K562 (cell line): ENCODE measurements at regions not wholly inside any gene's neighbourhood (a gene's known extent, or its start where the extent isn't known, plus 50 kb on each side); places are given as distances from the start of the nearest gene placed in this dataset.

ENCODE experiments used
- ATAC-seq: fragments of 200-7000 bp; cut with Tn5 transposase; 3 replicates; pipeline ENCODE4 v1.9.1; 2020; ENCODE audit warnings: moderate library complexity
- BruUV-seq: library from RNA; stranded (reverse); fragments of 400-500 nt; replicated peaks from 2 replicates; lab custom pipeline; 2021; lab: Mats Ljungman, UMichigan
- CTCF ChIA-PET: fragments of 300-600 bp; formaldehyde crosslinking; extraction: SDS; loops from one replicate; lab custom pipeline; 2021; ENCODE audit warnings: low intra/inter-chr PET ratio; lab: Yijun Ruan, JAX
- POLR2A ChIA-PET: fragments of 300-600, 350-650 bp; sonication (Branson Sonifier 250); formaldehyde crosslinking; extraction: SDS; loops from one replicate; lab custom pipeline; 2021; ENCODE audit warnings: antibody characterized with exemption, inconsistent platforms; lab: Yijun Ruan, JAX
- DNase-seq, 4 experiments: peaks; one replicate each; pipeline versions ENCODE4 v3.0.0 to v3.0.0-alpha.2; 2011 to 2018; ENCODE audit warnings: low spot score in 3 of 4, mixed read lengths in 3 of 4; ENCODE audit errors: extremely low read depth in 1 of 4
- FAIRE-seq: peaks from 2 replicates; lab custom pipeline; 2011; peaks lifted over from hg19 to GRCh38; lab: Jason Lieb, UNC
- H2AFZ ChIP-seq: 2 replicates; pipeline ENCODE4 v1.6.0; 2011; ENCODE audit warnings: low read depth, low read length, control low read depth, inconsistent platforms
- H3K27ac ChIP-seq: fragments of 200-600 bp; 3 replicates; pipeline ENCODE4 v1.8.0; 2011; ENCODE audit warnings: low read depth, mild to moderate bottlenecking, control low read depth, inconsistent platforms, low read length, moderate library complexity, mixed read lengths; ENCODE audit errors: extremely low read depth
- H3K27me3 ChIP-seq, 2 experiments: fragments of 300-600 bp in 1 of 2; 2 replicates in 1 of 2; 3 replicates in 1 of 2; pipeline versions ENCODE4 v1.6.0 to v1.8.0; 2011; ENCODE audit warnings: inconsistent platforms in 2 of 2, low read length in 2 of 2, mild to moderate bottlenecking in 1 of 2, mixed read lengths in 1 of 2, moderate library complexity in 1 of 2; ENCODE audit not compliant: control insufficient read depth in 2 of 2, insufficient read depth in 2 of 2
- H3K36me3 ChIP-seq: fragments of 300-600 bp; 3 replicates; pipeline ENCODE4 v1.8.0; 2011; ENCODE audit warnings: mild to moderate bottlenecking, low read length, inconsistent platforms; ENCODE audit not compliant: control insufficient read depth, insufficient read depth
- H3K4me1 ChIP-seq, 2 experiments: fragments of 200-600 bp in 1 of 2; replicated peaks in 1 of 2; 2 replicates in 1 of 2; 3 replicates in 1 of 2; pipeline versions ENCODE4 v1.5.1 to v1.8.0; 2011; ENCODE audit warnings: inconsistent platforms in 2 of 2, low read length in 2 of 2, mild to moderate bottlenecking in 1 of 2, mixed read lengths in 1 of 2, moderate library complexity in 1 of 2; ENCODE audit not compliant: control insufficient read depth in 2 of 2, insufficient read depth in 2 of 2
- H3K4me2 ChIP-seq: 2 replicates; pipeline ENCODE4 v1.6.1; 2011; ENCODE audit warnings: low read length, control low read depth, inconsistent platforms, mixed read lengths; ENCODE audit not compliant: insufficient read depth
- H3K4me3 ChIP-seq: fragments of 200-600 bp; sonication (generic), shearing (Covaris generic); 2 replicates; pipeline ENCODE4 v1.5.1; 2016; ENCODE audit warnings: control low read depth, inconsistent platforms
- H3K79me2 ChIP-seq: fragments of 200-600 bp; 3 replicates; pipeline ENCODE4 v1.8.0; 2011; ENCODE audit warnings: low read length, inconsistent platforms; ENCODE audit not compliant: control insufficient read depth, insufficient read depth
- H3K9ac ChIP-seq, 2 experiments: 2 replicates each; pipeline versions ENCODE4 v1.6.0 to v1.6.1; 2011; ENCODE audit warnings: low read depth in 2 of 2, low read length in 2 of 2, control low read depth in 1 of 2, inconsistent platforms in 1 of 2, mild to moderate bottlenecking in 1 of 2, mixed read lengths in 1 of 2; ENCODE audit not compliant: insufficient read depth in 1 of 2
- H3K9me1 ChIP-seq: one replicate; pipeline ENCODE4 v1.6.0; 2011; ENCODE audit warnings: inconsistent platforms, mild to moderate bottlenecking, low read length, moderate library complexity; ENCODE audit not compliant: control insufficient read depth, insufficient read depth
- H3K9me3 ChIP-seq: replicated peaks from 2 replicates; pipeline ENCODE4 v1.5.1; 2011; ENCODE audit warnings: low read depth, low read length, inconsistent platforms; ENCODE audit not compliant: control insufficient read depth, insufficient read depth
- H4K20me1 ChIP-seq: replicated peaks from 2 replicates; pipeline ENCODE4 v1.6.1; 2011; ENCODE audit warnings: low read length, inconsistent platforms, mixed read lengths; ENCODE audit not compliant: control insufficient read depth, insufficient read depth
- ADNP ChIP-seq: fragments of 200-800 bp; sonication (Bioruptor generic); IDR thresholded peaks from 2 replicates; pipeline ENCODE4 v1.6.1; 2016; ENCODE audit warnings: missing genetic modification characterization, missing compliant biosample characterization
- PHB2 ChIP-seq: fragments of 450-650 bp; IDR thresholded peaks from 2 replicates; pipeline ENCODE4 v1.6.1; 2017; ENCODE audit warnings: low read depth
- PPARD ChIP-seq: fragments of 250-450 bp; sonication (Bioruptor Pico); IDR thresholded peaks from 2 replicates; pipeline ENCODE4 v1.8.0; 2022; ENCODE audit warnings: inconsistent platforms, mild to moderate bottlenecking, moderate library complexity
- SAP30 ChIP-seq: fragments of 200-600 bp; sonication (generic); IDR thresholded peaks from 2 replicates; pipeline ENCODE4 v1.6.1; 2012; ENCODE audit warnings: borderline replicate concordance, low read depth, mild to moderate bottlenecking, moderate library complexity, low read length, control low read depth, inconsistent platforms; ENCODE audit not compliant: insufficient read depth, poor library complexity, severe bottlenecking
- ZNF318 ChIP-seq, 2 experiments: fragments of 450-650 bp; IDR thresholded peaks; 2 replicates each; pipeline ENCODE4 v1.6.1; 2016; ENCODE audit warnings: mild to moderate bottlenecking in 2 of 2, borderline replicate concordance in 1 of 2, low read depth in 1 of 2, moderate library complexity in 1 of 2
- WGBS: fragments of 100-300 bp; shearing (Covaris generic); methylation state at CpG from one replicate; pipeline ENCODE4 v1.1.6; 2016; ENCODE audit warnings: low coverage, mixed read lengths; ENCODE audit not compliant: insufficient coverage; ENCODE audit errors: missing lambda C conversion rate; 5-methylcytosine and 5-hydroxymethylcytosine counted together
- in situ Hi-C: fragments of 300-500 bp; cut with MboI; formaldehyde crosslinking; loops from 4 replicates; pipeline ENCODE4 v1.15.0; 2018; ENCODE audit warnings: inconsistent platforms, mixed read lengths
- intact Hi-C: fragments of 100-400 bp; cut with micrococcal nuclease; formaldehyde crosslinking; loops from 2 replicates; pipeline ENCODE4 v1.14.2; 2022
- TF ChIP-seq, protein P1 (sequence below): sonication (generic); formaldehyde crosslinking; IDR thresholded peaks from 2 replicates; pipeline ENCODE4 v1.8.0; 2022; ENCODE audit warnings: missing genetic modification reagents, mild to moderate bottlenecking, moderate library complexity, borderline replicate concordance
- TF ChIP-seq, protein P2 (sequence below), 2 experiments: fragments of 250-450 bp in 1 of 2; fragments of 450-650 bp in 1 of 2; sonication (Bioruptor Pico) in 1 of 2; IDR thresholded peaks; 2 replicates each; pipeline versions ENCODE4 v1.6.1 to v1.8.0; 2016 to 2021; ENCODE audit warnings: mild to moderate bottlenecking in 2 of 2, moderate library complexity in 2 of 2, missing compliant biosample characterization in 1 of 2, missing genetic modification characterization in 1 of 2
- TF ChIP-seq, protein P3 (sequence below): fragments of 450-650 bp; conservative IDR thresholded peaks from 2 replicates; pipeline ENCODE4 v1.6.1; 2016; ENCODE audit warnings: missing genetic modification characterization, low read depth, mild to moderate bottlenecking, control low read depth, missing compliant biosample characterization

GRCh38 chr13:111549464-111549863 lies 229.0 kb downstream of the TEX29 start:
- Histone ChIP-seq H3K9me3 (no peaks in the 10 kb centered on the region), H3K27ac (no peak overlapping the region), H3K9ac (no peak overlapping the region), H3K4me3 (no peak overlapping the region), H3K36me3 (no peaks in the 10 kb centered on the region), H3K79me2 (no peaks in the 10 kb centered on the region), H3K4me1 (no peaks in the 10 kb centered on the region), H4K20me1 (no peaks in the 10 kb centered on the region), H2AFZ (no peak overlapping the region), H3K27me3 (peaks cover 3 to 25% of the 10 kb centered on the region in 2 experiments; a peak in 3 of 5 replicates), H3K9me1 (no peaks in the 10 kb centered on the region), H3K4me2 (no peak overlapping the region)
- 0% methylated on average over 2 of the region's 2 CpGs for WGBS
- no peak for ATAC-seq
- intact Hi-C loops, result no loop called here
- no peak for FAIRE-seq
- ChIA-PET POLR2A (interaction anchor here (0.6 kb wide), 1 partner anchor 1105 kb away, joined by 3 read pairs; no protein-coding TSS in a partner anchor), CTCF (no interaction called here)
- DNase-seq, result no peak
- no TSS peak for BruUV-seq
- in situ Hi-C loops, result no loop called here
- TF ChIP-seq SAP30 (no peak), PHB2 (no peak), ZNF318 (IDR thresholded peaks at IDR 0.05; ENCODE audit: borderline replicate concordance in 1 of 2, low read depth in 1 of 2) (no peak), PPARD (CRISPR knock-in tag) (no peak), ADNP (no peak)
- TF ChIP-seq, protein P1, sequence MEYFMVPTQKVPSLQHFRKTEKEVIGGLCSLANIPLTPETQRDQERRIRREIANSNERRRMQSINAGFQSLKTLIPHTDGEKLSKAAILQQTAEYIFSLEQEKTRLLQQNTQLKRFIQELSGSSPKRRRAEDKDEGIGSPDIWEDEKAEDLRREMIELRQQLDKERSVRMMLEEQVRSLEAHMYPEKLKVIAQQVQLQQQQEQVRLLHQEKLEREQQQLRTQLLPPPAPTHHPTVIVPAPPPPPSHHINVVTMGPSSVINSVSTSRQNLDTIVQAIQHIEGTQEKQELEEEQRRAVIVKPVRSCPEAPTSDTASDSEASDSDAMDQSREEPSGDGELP, result no peak
- TF ChIP-seq, protein P2, sequence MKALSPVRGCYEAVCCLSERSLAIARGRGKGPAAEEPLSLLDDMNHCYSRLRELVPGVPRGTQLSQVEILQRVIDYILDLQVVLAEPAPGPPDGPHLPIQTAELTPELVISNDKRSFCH (CRISPR knock-in tag; IDR thresholded peaks at IDR 0.05), result no peak
- TF ChIP-seq, protein P2 (tag; IDR thresholded peaks at IDR 0.05), result no peak
- TF ChIP-seq, protein P3, sequence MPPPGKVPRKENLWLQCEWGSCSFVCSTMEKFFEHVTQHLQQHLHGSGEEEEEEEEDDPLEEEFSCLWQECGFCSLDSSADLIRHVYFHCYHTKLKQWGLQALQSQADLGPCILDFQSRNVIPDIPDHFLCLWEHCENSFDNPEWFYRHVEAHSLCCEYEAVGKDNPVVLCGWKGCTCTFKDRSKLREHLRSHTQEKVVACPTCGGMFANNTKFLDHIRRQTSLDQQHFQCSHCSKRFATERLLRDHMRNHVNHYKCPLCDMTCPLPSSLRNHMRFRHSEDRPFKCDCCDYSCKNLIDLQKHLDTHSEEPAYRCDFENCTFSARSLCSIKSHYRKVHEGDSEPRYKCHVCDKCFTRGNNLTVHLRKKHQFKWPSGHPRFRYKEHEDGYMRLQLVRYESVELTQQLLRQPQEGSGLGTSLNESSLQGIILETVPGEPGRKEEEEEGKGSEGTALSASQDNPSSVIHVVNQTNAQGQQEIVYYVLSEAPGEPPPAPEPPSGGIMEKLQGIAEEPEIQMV (tag), result no peak
